HEK293 (cell line): ENCODE measurements at regions not wholly inside any gene's neighbourhood (a gene's known extent, or its start where the extent isn't known, plus 50 kb on each side); places are given as distances from the start of the nearest gene placed in this dataset.

Source experiments
- CTCF ChIP-seq: fragments of 450-650 bp; formaldehyde crosslinking; IDR thresholded peaks from 2 replicates; pipeline ENCODE4 v1.5.1; 2016; ENCODE audit warnings: missing biosample characterization, missing genetic modification characterization
- EGR2 ChIP-seq: fragments of 450-650 bp; formaldehyde crosslinking; IDR thresholded peaks from 2 replicates; pipeline ENCODE4 v1.5.1; 2016; ENCODE audit warnings: low read depth, missing biosample characterization, missing genetic modification characterization
- GLI4 ChIP-seq: fragments of 450-650 bp; formaldehyde crosslinking; IDR thresholded peaks from 2 replicates; pipeline ENCODE4 v1.5.1; 2016; ENCODE audit warnings: missing biosample characterization, missing genetic modification characterization
- KLF8 ChIP-seq: fragments of 450-650 bp; formaldehyde crosslinking; IDR thresholded peaks from 2 replicates; pipeline ENCODE4 v1.5.1; 2016; ENCODE audit warnings: missing biosample characterization, missing genetic modification characterization
- PRDM1 ChIP-seq: fragments of 450-650 bp; formaldehyde crosslinking; IDR thresholded peaks from 2 replicates; pipeline ENCODE4; 2016; ENCODE audit warnings: missing biosample characterization, missing genetic modification characterization
- ZNF114 ChIP-seq: fragments of 450-650 bp; formaldehyde crosslinking; IDR thresholded peaks from 2 replicates; pipeline ENCODE4 v1.5.0; 2017; ENCODE audit warnings: missing biosample characterization, missing genetic modification characterization
- ZNF121 ChIP-seq: fragments of 450-650 bp; formaldehyde crosslinking; IDR thresholded peaks from 2 replicates; pipeline ENCODE4 v1.5.1; 2016; ENCODE audit warnings: missing biosample characterization, missing genetic modification characterization
- ZNF146 ChIP-seq: fragments of 450-650 bp; formaldehyde crosslinking; IDR thresholded peaks from 2 replicates; pipeline ENCODE4 v1.5.1; 2016; ENCODE audit warnings: missing biosample characterization, missing genetic modification characterization
- ZNF169 ChIP-seq: fragments of 450-650 bp; formaldehyde crosslinking; IDR thresholded peaks from 2 replicates; pipeline ENCODE4 v1.5.1; 2016; ENCODE audit warnings: missing biosample characterization, missing genetic modification characterization
- ZNF266 ChIP-seq: fragments of 450-650 bp; formaldehyde crosslinking; IDR thresholded peaks from 2 replicates; pipeline ENCODE4 v1.5.1; 2016; ENCODE audit warnings: missing biosample characterization, missing genetic modification characterization, low read depth
- ZNF274 ChIP-seq, 2 experiments: fragments of 200-500 bp in 1 of 2; fragments of 450-650 bp in 1 of 2; sonication (Bioruptor generic) in 1 of 2; formaldehyde crosslinking in 1 of 2; IDR thresholded peaks; 2 replicates each; pipeline versions ENCODE4 v1.5.1 to v1.6.1; 2014 to 2016; ENCODE audit warnings: borderline replicate concordance in 1 of 2, inconsistent platforms in 1 of 2, low read length in 1 of 2, missing biosample characterization in 1 of 2, missing genetic modification characterization in 1 of 2

GRCh38 chr2:120919771-120920453, 184.2 kb downstream of the GLI2 start:
- TF ChIP-seq ZNF266 (tag by site-specific recombination) (no peak), EGR2 (tag by site-specific recombination) (no peak), ZNF169 (tag by site-specific recombination) (no peak), CTCF (tag by site-specific recombination) (no peak), KLF8 (tag by site-specific recombination) (no peak), ZNF121 (no peak), PRDM1 (tag by site-specific recombination) (no peak), ZNF274 (IDR thresholded peaks at IDR 0.05; ENCODE audit: low read length) (no peak), ZNF274 (tag by site-specific recombination; IDR thresholded peaks at IDR 0.05; ENCODE audit: borderline replicate concordance) (no peak), GLI4 (tag by site-specific recombination) (no peak), ZNF146 (tag by site-specific recombination) (no peak), ZNF114 (tag by site-specific recombination) (no peak)
